ENCODE measurements at regions not wholly inside any gene's neighbourhood (a gene's known extent, or its start where the extent isn't known, plus 50 kb on each side); places are given as distances from the start of the nearest gene placed in this dataset.

- Histone ChIP-seq H3K9me3 (ENCODE audit: insufficient read depth, low read length) (no peaks in the 10 kb centered on the region), H3K36me3 (replicated peaks; ENCODE audit: low read depth, low read length) (no peaks in the 10 kb centered on the region), H3K27me3 (ENCODE audit: low read depth, low read length) (no peaks in the 10 kb centered on the region), H3K79me2 (ENCODE audit: low read length) (no peaks in the 10 kb centered on the region), H2AFZ (ENCODE audit: low read depth, low read length) (no peak overlapping the region), H3K9ac (ENCODE audit: low read length) (no peak overlapping the region), H4K20me1 (ENCODE audit: insufficient read depth, low read length) (no peaks in the 10 kb centered on the region), H3K4me2 (ENCODE audit: low read length) (no peak overlapping the region), H3K4me1 (ENCODE audit: low read length) (no peaks in the 10 kb centered on the region), H3K4me3 (ENCODE audit: low read length) (no peak overlapping the region), H3K27ac (ENCODE audit: low read length) (no peak overlapping the region)
- TF ChIP-seq CTCF (IDR thresholded peaks at IDR 0.05; ENCODE audit: low read depth, low read length) (no peak), EZH2phosphoT487 (IDR thresholded peaks at IDR 0.05; ENCODE audit: low read depth) (no peak)
Observed at GRCh38 chr15:94639701-94640100, 408.3 kb downstream of the MCTP2 start.

GRCh38 chr15:94644433-94644832 is 413.1 kb downstream of the MCTP2 start:
- H3K4me1 ChIP-seq (ENCODE audit: low read length), result no peaks in the 10 kb centered on the region
- H3K4me2 ChIP-seq (ENCODE audit: low read length), result no peak overlapping the region
- H3K4me3 ChIP-seq (ENCODE audit: low read length), result no peak overlapping the region
- H3K27me3 ChIP-seq (ENCODE audit: low read depth, low read length), result no peaks in the 10 kb centered on the region
- no peaks in the 10 kb centered on the region for H3K36me3 ChIP-seq (replicated peaks; ENCODE audit: low read depth, low read length)
- no peaks in the 10 kb centered on the region for H3K9me3 ChIP-seq (ENCODE audit: insufficient read depth, low read length)
- H3K79me2 ChIP-seq (ENCODE audit: low read length), result no peaks in the 10 kb centered on the region
- H3K9ac ChIP-seq (ENCODE audit: low read length), result no peak overlapping the region
- H2AFZ ChIP-seq (ENCODE audit: low read depth, low read length), result no peak overlapping the region
- H3K27ac ChIP-seq (ENCODE audit: low read length), result no peak overlapping the region
- TF ChIP-seq CTCF (IDR thresholded peaks at IDR 0.05; ENCODE audit: low read depth, low read length) (no peak), EZH2phosphoT487 (IDR thresholded peaks at IDR 0.05; ENCODE audit: low read depth) (no peak)
- no peaks in the 10 kb centered on the region for H4K20me1 ChIP-seq (ENCODE audit: insufficient read depth, low read length)

- H3K27me3 ChIP-seq (ENCODE audit: low read depth, low read length), result peaks cover 22% of the 10 kb centered on the region; the same call in 1 of the 2 replicates
- no peak overlapping the region for H3K4me2 ChIP-seq (ENCODE audit: low read length)
- no peaks in the 10 kb centered on the region for H3K36me3 ChIP-seq (replicated peaks; ENCODE audit: low read depth, low read length)
- no peak overlapping the region for H3K9ac ChIP-seq (ENCODE audit: low read length)
- no peaks in the 10 kb centered on the region for H3K4me1 ChIP-seq (ENCODE audit: low read length)
- no peak overlapping the region for H2AFZ ChIP-seq (ENCODE audit: low read depth, low read length)
- no peaks in the 10 kb centered on the region for H3K9me3 ChIP-seq (ENCODE audit: insufficient read depth, low read length)
- TF ChIP-seq EZH2phosphoT487 (IDR thresholded peaks at IDR 0.05; ENCODE audit: low read depth) (no peak), CTCF (IDR thresholded peaks at IDR 0.05; ENCODE audit: low read depth, low read length) (no peak)
- H4K20me1 ChIP-seq (ENCODE audit: insufficient read depth, low read length), result no peaks in the 10 kb centered on the region
- H3K27ac ChIP-seq (ENCODE audit: low read length), result no peak overlapping the region
- no peaks in the 10 kb centered on the region for H3K79me2 ChIP-seq (ENCODE audit: low read length)
- no peak overlapping the region for H3K4me3 ChIP-seq (ENCODE audit: low read length)
Observed at GRCh38 chr15:94653071-94653470, 421.7 kb downstream of the MCTP2 start.

- Histone ChIP-seq H3K9me3 (ENCODE audit: insufficient read depth, low read length) (no peaks in the 10 kb centered on the region), H3K4me2 (ENCODE audit: low read length) (no peak overlapping the region), H3K27ac (ENCODE audit: low read length) (no peak overlapping the region), H3K9ac (ENCODE audit: low read length) (no peak overlapping the region), H3K27me3 (ENCODE audit: low read depth, low read length) (peaks cover 22% of the 10 kb centered on the region; the same call in 1 of the 2 replicates), H3K4me3 (ENCODE audit: low read length) (no peak overlapping the region), H4K20me1 (ENCODE audit: insufficient read depth, low read length) (no peaks in the 10 kb centered on the region), H2AFZ (ENCODE audit: low read depth, low read length) (no peak overlapping the region), H3K36me3 (replicated peaks; ENCODE audit: low read depth, low read length) (no peaks in the 10 kb centered on the region), H3K79me2 (ENCODE audit: low read length) (no peaks in the 10 kb centered on the region), H3K4me1 (ENCODE audit: low read length) (no peaks in the 10 kb centered on the region)
- no peak for TF ChIP-seq EZH2phosphoT487 (IDR thresholded peaks at IDR 0.05; ENCODE audit: low read depth)
Observed at GRCh38 chr15:94655249-94655880, 424.0 kb downstream of the MCTP2 start.

All from OCI-LY3 (cell line).